Mesenchymal stem cell (in vitro differentiated cells and primary cell): ENCODE measurements at regions not wholly inside any gene's neighbourhood (a gene's known extent, or its start where the extent isn't known, plus 50 kb on each side); places are given as distances from the start of the nearest gene placed in this dataset.

Experiments
- DNase-seq: peaks from one replicate; pipeline ENCODE4 v3.0.0-alpha.2; 2013
- H2AFZ ChIP-seq: one replicate; pipeline ENCODE4 v1.6.1; 2013; ENCODE audit warnings: low read depth, mild to moderate bottlenecking, control low read depth, inconsistent platforms, low read length, moderate library complexity
- H2AK5ac ChIP-seq: 2 replicates; pipeline ENCODE4 v1.6.1; 2013; ENCODE audit warnings: low read length, moderate library complexity, mild to moderate bottlenecking, inconsistent platforms; ENCODE audit not compliant: severe bottlenecking
- H2BK120ac ChIP-seq: one replicate; pipeline ENCODE4 v1.6.1; 2013; ENCODE audit warnings: low read depth, mild to moderate bottlenecking, inconsistent platforms, low read length, moderate library complexity
- H2BK12ac ChIP-seq, 2 experiments: one replicate each; pipeline ENCODE4 v1.6.1; 2013; ENCODE audit warnings: inconsistent platforms in 2 of 2, low read length in 2 of 2, mild to moderate bottlenecking in 2 of 2, moderate library complexity in 2 of 2, control low read depth in 1 of 2
- H2BK15ac ChIP-seq: one replicate; pipeline ENCODE4 v1.6.1; 2013; ENCODE audit warnings: mild to moderate bottlenecking, low read depth, inconsistent platforms; ENCODE audit not compliant: poor library complexity, severe bottlenecking
- H2BK5ac ChIP-seq: 2 replicates; pipeline ENCODE4 v1.6.1; 2013; ENCODE audit warnings: low read depth, mild to moderate bottlenecking, low read length, control low read depth, inconsistent platforms; ENCODE audit not compliant: poor library complexity, severe bottlenecking
- H3K14ac ChIP-seq, 2 experiments: one replicate each; pipeline ENCODE4 v1.6.1; 2013; ENCODE audit warnings: inconsistent platforms in 2 of 2, low read length in 2 of 2, control low read depth in 1 of 2, mild to moderate bottlenecking in 1 of 2, moderate library complexity in 1 of 2
- H3K18ac ChIP-seq, 2 experiments: one replicate each; pipeline ENCODE4 v1.6.1; 2013; ENCODE audit warnings: inconsistent platforms in 2 of 2, low read length in 2 of 2, control low read depth in 1 of 2, low read depth in 1 of 2, mild to moderate bottlenecking in 1 of 2
- H3K23ac ChIP-seq, 2 experiments: one replicate each; pipeline ENCODE4 v1.6.1; 2013; ENCODE audit warnings: inconsistent platforms in 2 of 2, low read length in 2 of 2, mild to moderate bottlenecking in 2 of 2, moderate library complexity in 2 of 2, control low read depth in 1 of 2
- H3K27ac ChIP-seq: 2 replicates; pipeline ENCODE4 v1.5.1; 2013; ENCODE audit warnings: mild to moderate bottlenecking, moderate library complexity, low read length, control low read depth, inconsistent platforms; ENCODE audit not compliant: poor library complexity, severe bottlenecking
- H3K27me3 ChIP-seq, 2 experiments: 2 replicates each; pipeline versions ENCODE4 v1.6.1 to v1.7.0; 2013; ENCODE audit warnings: low read length in 2 of 2, mild to moderate bottlenecking in 2 of 2, moderate library complexity in 2 of 2, control low read depth in 1 of 2, inconsistent platforms in 1 of 2; ENCODE audit not compliant: control insufficient read depth in 1 of 2, insufficient read depth in 1 of 2
- H3K36me3 ChIP-seq, 2 experiments: 2 replicates each; pipeline versions ENCODE4 v1.6.1 to v1.7.0; 2013; ENCODE audit warnings: low read length in 2 of 2, control low read depth in 1 of 2, inconsistent platforms in 1 of 2, low read depth in 1 of 2, mild to moderate bottlenecking in 1 of 2; ENCODE audit not compliant: insufficient read depth in 2 of 2, control insufficient read depth in 1 of 2
- H3K4ac ChIP-seq, 2 experiments: one replicate each; pipeline ENCODE4 v1.6.1; 2013; ENCODE audit warnings: inconsistent platforms in 2 of 2, low read length in 2 of 2, mild to moderate bottlenecking in 2 of 2, moderate library complexity in 2 of 2, control low read depth in 1 of 2, low read depth in 1 of 2
- H3K4me1 ChIP-seq: 2 replicates; pipeline ENCODE4 v1.6.1; 2013; ENCODE audit warnings: low read depth, low read length, control low read depth; ENCODE audit not compliant: control insufficient read depth, insufficient read depth
- H3K4me2 ChIP-seq: 2 replicates; pipeline ENCODE4 v1.6.1; 2013; ENCODE audit warnings: low read length, mild to moderate bottlenecking, inconsistent platforms; ENCODE audit not compliant: poor library complexity, severe bottlenecking
- H3K4me3 ChIP-seq, 2 experiments: 2 replicates each; pipeline versions ENCODE4 v1.5.1 to v1.7.0; 2013; ENCODE audit warnings: low read length in 2 of 2, mild to moderate bottlenecking in 2 of 2, control low read depth in 1 of 2, low read depth in 1 of 2; ENCODE audit not compliant: insufficient read depth in 1 of 2
- H3K79me1 ChIP-seq: replicated peaks from 2 replicates; pipeline ENCODE4 v1.6.1; 2013; ENCODE audit warnings: mild to moderate bottlenecking, control low read depth, low read length, inconsistent platforms; ENCODE audit not compliant: poor library complexity, severe bottlenecking
- H3K9ac ChIP-seq: 2 replicates; pipeline ENCODE4 v1.7.0; 2013; ENCODE audit warnings: mild to moderate bottlenecking, low read length, moderate library complexity
- H3K9me3 ChIP-seq: 2 replicates; pipeline ENCODE4 v1.7.0; 2013; ENCODE audit warnings: mild to moderate bottlenecking, low read length; ENCODE audit not compliant: control insufficient read depth
- H4K8ac ChIP-seq: one replicate; pipeline ENCODE4 v1.6.1; 2013; ENCODE audit warnings: inconsistent platforms, mild to moderate bottlenecking, low read length, moderate library complexity
- H4K91ac ChIP-seq: one replicate; pipeline ENCODE4 v1.6.1; 2013; ENCODE audit warnings: mild to moderate bottlenecking, low read length, inconsistent platforms
- WGBS: methylation state at CpG from one replicate; pipeline ENCODE4 v1.1.7; 2013; ENCODE audit warnings: mixed read lengths; 5-methylcytosine and 5-hydroxymethylcytosine counted together

DNA sequence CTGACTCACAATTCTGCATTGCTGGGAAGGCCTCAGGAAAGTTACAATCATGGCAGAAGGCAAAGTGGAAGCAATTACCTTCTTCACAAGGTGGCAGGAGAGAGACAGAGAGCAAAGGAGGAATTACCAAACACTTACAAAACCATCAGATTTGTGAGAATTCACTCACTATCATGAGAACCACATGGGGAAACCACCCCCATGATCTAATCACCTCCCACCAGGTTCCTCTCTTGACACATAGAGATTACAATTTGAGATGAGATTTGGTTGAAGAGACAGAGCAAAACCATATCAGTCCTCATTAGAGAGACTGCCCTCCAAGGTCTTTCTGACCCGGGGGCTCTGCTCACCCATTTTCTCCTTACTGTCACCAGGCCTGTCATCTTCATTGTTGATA lies 1582.3 kb upstream of the TMEM132C start:
- no peak overlapping the region for H3K18ac ChIP-seq
- no peak overlapping the region for H2AK5ac ChIP-seq
- H2AFZ ChIP-seq, result no peak overlapping the region
- no peaks in the 10 kb centered on the region for H3K79me1 ChIP-seq
- no peak overlapping the region for H3K4me2 ChIP-seq
- WGBS, result no CpG with 5 or more reads among the region's 1 CpG
- H3K4me1 ChIP-seq, result no peaks in the 10 kb centered on the region
- H2BK15ac ChIP-seq, result no peak overlapping the region
- no peak overlapping the region for H3K9ac ChIP-seq
- no peak overlapping the region for H4K8ac ChIP-seq
- no peak for DNase-seq
- no peak overlapping the region for H4K91ac ChIP-seq
- H3K4ac ChIP-seq, result no peak overlapping the region
- H3K14ac ChIP-seq, result no peak overlapping the region
- no peak overlapping the region for H3K4me3 ChIP-seq
- no peak overlapping the region for H2BK120ac ChIP-seq
- no peaks in the 10 kb centered on the region for H3K9me3 ChIP-seq
- H3K27me3 ChIP-seq, result no peaks in the 10 kb centered on the region
- no peaks in the 10 kb centered on the region for H3K36me3 ChIP-seq
- no peak overlapping the region for H2BK12ac ChIP-seq
- H2BK5ac ChIP-seq, result no peak overlapping the region
- H3K27ac ChIP-seq, result no peak overlapping the region
- no peak overlapping the region for H3K23ac ChIP-seq

DNA sequence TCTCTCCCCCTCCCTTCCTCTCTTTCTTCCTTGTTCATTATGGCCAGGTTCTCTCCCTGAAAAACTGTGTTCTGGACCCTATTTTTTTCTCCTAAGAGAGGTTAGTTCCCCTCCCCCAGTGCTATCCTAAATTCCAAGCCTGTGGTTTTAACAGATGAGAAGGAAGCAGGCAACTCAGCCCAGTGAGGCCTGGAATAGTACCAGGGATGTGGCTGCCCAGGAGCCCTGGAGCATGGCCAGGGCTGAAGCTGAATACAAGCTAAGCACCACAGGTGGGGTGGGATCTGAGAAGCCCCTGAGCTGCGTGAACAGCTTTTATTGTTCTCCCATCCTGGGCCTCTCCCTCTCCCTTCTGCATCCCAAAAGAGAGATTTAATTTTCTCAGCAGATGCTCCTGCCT lies 1581.3 kb upstream of the TMEM132C start:
- H3K4ac ChIP-seq, result no peak overlapping the region
- H2AFZ ChIP-seq, result no peak overlapping the region
- H3K4me3 ChIP-seq, result no peak overlapping the region
- H2BK120ac ChIP-seq, result no peak overlapping the region
- H2BK12ac ChIP-seq, result no peak overlapping the region
- H4K8ac ChIP-seq, result no peak overlapping the region
- no peak overlapping the region for H2BK15ac ChIP-seq
- H3K18ac ChIP-seq, result no peak overlapping the region
- 71% methylated on average over 1 of the region's 1 CpG for WGBS
- H4K91ac ChIP-seq, result no peak overlapping the region
- H3K27ac ChIP-seq, result no peak overlapping the region
- no peak for DNase-seq
- no peak overlapping the region for H2AK5ac ChIP-seq
- no peak overlapping the region for H3K14ac ChIP-seq
- no peaks in the 10 kb centered on the region for H3K27me3 ChIP-seq
- H3K79me1 ChIP-seq, result no peaks in the 10 kb centered on the region
- H3K4me1 ChIP-seq, result no peaks in the 10 kb centered on the region
- no peak overlapping the region for H3K4me2 ChIP-seq
- H3K36me3 ChIP-seq, result no peaks in the 10 kb centered on the region
- H3K23ac ChIP-seq, result no peak overlapping the region
- no peak overlapping the region for H2BK5ac ChIP-seq
- no peak overlapping the region for H3K9ac ChIP-seq
- H3K9me3 ChIP-seq, result no peaks in the 10 kb centered on the region

DNA sequence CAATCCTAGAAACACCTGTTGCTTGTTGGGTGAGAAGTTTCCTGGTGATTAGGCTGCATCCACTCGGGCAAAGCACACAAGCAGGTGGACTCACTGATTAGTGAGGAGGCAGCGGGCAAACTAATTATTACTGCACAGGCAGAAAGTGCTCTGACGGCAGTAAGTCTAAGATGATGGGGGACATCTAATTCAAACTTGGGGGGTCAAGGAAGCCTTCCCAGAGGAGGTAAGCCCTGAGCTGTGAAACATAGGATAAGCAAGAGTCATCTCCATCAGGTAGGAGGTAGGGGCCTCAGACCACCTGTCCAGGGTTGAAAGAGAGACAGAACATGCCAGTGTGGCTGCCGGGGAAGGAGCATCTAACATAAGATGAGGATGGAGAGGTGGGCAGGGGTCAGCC lies 1578.4 kb upstream of the TMEM132C start:
- Histone ChIP-seq H3K4ac (no peak overlapping the region), H2BK12ac (no peak overlapping the region), H4K8ac (no peak overlapping the region), H2BK15ac (no peak overlapping the region), H3K23ac (no peak overlapping the region), H3K18ac (no peak overlapping the region), H3K79me1 (no peaks in the 10 kb centered on the region), H4K91ac (no peak overlapping the region), H3K4me1 (no peaks in the 10 kb centered on the region), H2AFZ (no peak overlapping the region), H3K9ac (no peak overlapping the region), H3K27me3 (no peaks in the 10 kb centered on the region), H3K9me3 (no peaks in the 10 kb centered on the region), H3K14ac (no peak overlapping the region), H2BK5ac (no peak overlapping the region), H3K36me3 (no peaks in the 10 kb centered on the region), H3K4me2 (no peak overlapping the region), H3K4me3 (no peak overlapping the region), H3K27ac (no peak overlapping the region), H2AK5ac (no peak overlapping the region), H2BK120ac (no peak overlapping the region)
- no peak for DNase-seq
- WGBS, result 73% methylated on average over 4 of the region's 4 CpGs

DNA sequence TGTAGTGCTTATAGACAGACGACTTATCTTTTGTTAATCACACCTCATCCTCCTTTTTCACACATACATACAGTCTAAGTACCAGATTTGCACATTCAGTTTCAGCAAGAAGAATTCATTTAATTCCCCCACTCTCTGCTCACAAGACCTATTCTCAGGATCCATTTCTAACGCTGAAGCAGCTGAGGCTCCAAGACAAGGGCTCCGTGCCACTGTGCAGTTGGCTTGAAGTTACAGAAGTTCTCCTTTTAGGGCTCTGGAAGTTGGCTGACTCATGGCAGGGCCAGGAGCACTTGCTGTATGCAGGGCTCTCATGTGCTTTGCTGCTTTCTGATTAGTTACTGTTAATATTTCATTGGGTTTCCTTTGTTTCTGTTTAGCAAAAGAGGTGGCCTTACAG lies 1566.9 kb upstream of the TMEM132C start:
- Histone ChIP-seq H2BK120ac (no peak overlapping the region), H3K4me1 (no peaks in the 10 kb centered on the region), H3K9me3 (no peaks in the 10 kb centered on the region), H3K23ac (no peak overlapping the region), H3K79me1 (no peaks in the 10 kb centered on the region), H3K27ac (no peak overlapping the region), H3K14ac (no peak overlapping the region), H2BK5ac (no peak overlapping the region), H3K4ac (no peak overlapping the region), H2AK5ac (no peak overlapping the region), H3K27me3 (no peaks in the 10 kb centered on the region), H3K4me3 (no peak overlapping the region), H3K9ac (no peak overlapping the region), H3K36me3 (no peaks in the 10 kb centered on the region), H3K18ac (no peak overlapping the region), H2BK12ac (no peak overlapping the region), H3K4me2 (no peak overlapping the region), H4K8ac (no peak overlapping the region), H2BK15ac (no peak overlapping the region), H2AFZ (no peak overlapping the region), H4K91ac (no peak overlapping the region)
- no peak for DNase-seq
- WGBS, result 84% methylated on average over 3 of the region's 3 CpGs
